Astrocyte (in vitro differentiated cells and primary cell): ENCODE measurements at regions not wholly inside any gene's neighbourhood (a gene's known extent, or its start where the extent isn't known, plus 50 kb on each side); places are given as distances from the start of the nearest gene placed in this dataset.

Source experiments
- DNase-seq: peaks from one replicate; pipeline ENCODE4 v3.0.0-alpha.2; 2010; ENCODE audit warnings: low read depth
- FAIRE-seq: peaks from 2 replicates; lab custom pipeline; 2011; peaks lifted over from hg19 to GRCh38; lab: Jason Lieb, UNC
- H2AFZ ChIP-seq: 2 replicates; pipeline ENCODE4 v1.6.0; 2012; ENCODE audit warnings: low read depth, low read length, inconsistent platforms
- H3K27ac ChIP-seq: 2 replicates; pipeline ENCODE4 v1.5.1; 2011; ENCODE audit warnings: low read depth, low read length, inconsistent platforms
- H3K27me3 ChIP-seq: 2 replicates; pipeline ENCODE4 v1.6.0; 2011; ENCODE audit warnings: low read length, inconsistent platforms; ENCODE audit not compliant: insufficient read depth
- H3K36me3 ChIP-seq: 2 replicates; pipeline ENCODE4 v1.5.1; 2011; ENCODE audit warnings: low read length, inconsistent platforms; ENCODE audit not compliant: insufficient read depth
- H3K4me1 ChIP-seq: 2 replicates; pipeline ENCODE4 v1.5.1; 2011; ENCODE audit warnings: low read length, inconsistent platforms; ENCODE audit not compliant: insufficient read depth
- H3K4me2 ChIP-seq: 2 replicates; pipeline ENCODE4 v1.6.0; 2012; ENCODE audit warnings: low read length, inconsistent platforms
- H3K4me3 ChIP-seq: 2 replicates; pipeline ENCODE4 v1.5.1; 2011; ENCODE audit warnings: low read depth, mild to moderate bottlenecking, low read length, inconsistent platforms; ENCODE audit not compliant: insufficient read depth
- H3K79me2 ChIP-seq: 2 replicates; pipeline ENCODE4 v1.6.0; 2012; ENCODE audit warnings: mild to moderate bottlenecking, low read length, inconsistent platforms; ENCODE audit not compliant: insufficient read depth
- H3K9ac ChIP-seq: 2 replicates; pipeline ENCODE4 v1.6.0; 2012; ENCODE audit warnings: mild to moderate bottlenecking, low read length, inconsistent platforms
- H3K9me3 ChIP-seq: 2 replicates; pipeline ENCODE4 v1.5.1; 2012; ENCODE audit warnings: low read depth, mild to moderate bottlenecking, low read length, inconsistent platforms; ENCODE audit not compliant: insufficient read depth
- H4K20me1 ChIP-seq: 2 replicates; pipeline ENCODE4 v1.6.0; 2012; ENCODE audit warnings: low read length, inconsistent platforms; ENCODE audit not compliant: insufficient read depth
- H3K27ac Mint-ChIP-seq: one replicate; pipeline ENCODE4 v1.8.0; 2021; ENCODE audit warnings: mild to moderate bottlenecking, mixed read lengths; ENCODE audit not compliant: unreplicated experiment
- H3K27me3 Mint-ChIP-seq: one replicate; pipeline ENCODE4 v1.8.0; 2021; ENCODE audit warnings: low read depth, mixed read lengths; ENCODE audit not compliant: unreplicated experiment
- H3K36me3 Mint-ChIP-seq: one replicate; pipeline ENCODE4 v1.8.0; 2021; ENCODE audit warnings: low read depth, mixed read lengths; ENCODE audit not compliant: unreplicated experiment
- H3K4me1 Mint-ChIP-seq: one replicate; pipeline ENCODE4 v1.8.0; 2021; ENCODE audit warnings: low read depth, mixed read lengths; ENCODE audit not compliant: unreplicated experiment
- H3K4me3 Mint-ChIP-seq: one replicate; pipeline ENCODE4 v1.8.0; 2021; ENCODE audit warnings: mild to moderate bottlenecking, moderate library complexity, mixed read lengths; ENCODE audit not compliant: unreplicated experiment
- H3K9me3 Mint-ChIP-seq: one replicate; pipeline ENCODE4 v1.8.0; 2021; ENCODE audit warnings: mild to moderate bottlenecking, mixed read lengths; ENCODE audit not compliant: unreplicated experiment
- CTCF ChIP-seq: IDR thresholded peaks from 2 replicates; pipeline ENCODE4 v1.5.1; 2011; ENCODE audit warnings: low read depth, mild to moderate bottlenecking, inconsistent platforms, low read length, moderate library complexity; ENCODE audit not compliant: insufficient read depth
- EZH2 ChIP-seq: IDR thresholded peaks from 2 replicates; pipeline ENCODE4 v1.6.1; 2012; ENCODE audit warnings: mild to moderate bottlenecking, low read length, inconsistent platforms; ENCODE audit not compliant: insufficient read depth

- Histone ChIP-seq H3K36me3 (no peaks in the 10 kb centered on the region), H3K9me3 (peaks cover 4% of the 10 kb centered on the region), H3K27ac (no peak overlapping the region), H3K4me2 (no peak overlapping the region), H3K27me3 (no peaks in the 10 kb centered on the region), H2AFZ (no peak overlapping the region), H3K4me3 (no peak overlapping the region), H4K20me1 (no peaks in the 10 kb centered on the region), H3K79me2 (no peaks in the 10 kb centered on the region), H3K9ac (no peak overlapping the region), H3K4me1 (no peaks in the 10 kb centered on the region)
- TF ChIP-seq CTCF (no peak), EZH2 (no peak)
- Mint-ChIP-seq H3K36me3 (peaks cover 5% of the 10 kb centered on the region), H3K27me3 (peaks cover 2% of the 10 kb centered on the region), H3K4me1 (no peaks in the 10 kb centered on the region), H3K9me3 (peaks cover 38% of the 10 kb centered on the region), H3K4me3 (no peak overlapping the region), H3K27ac (no peak overlapping the region)
- FAIRE-seq (no peak), DNase-seq (no peak)
These were observed 205.9 kb downstream of the CBLN1 start for GRCh38 chr16:49075709-49076108.

GRCh38 chr16:49068224-49068623 lies 213.4 kb downstream of the CBLN1 start:
- Histone ChIP-seq H3K9ac (no peak overlapping the region), H3K27me3 (no peaks in the 10 kb centered on the region), H3K4me1 (no peaks in the 10 kb centered on the region), H3K4me2 (no peak overlapping the region), H4K20me1 (no peaks in the 10 kb centered on the region), H3K27ac (no peak overlapping the region), H2AFZ (no peak overlapping the region), H3K4me3 (no peak overlapping the region), H3K79me2 (no peaks in the 10 kb centered on the region), H3K36me3 (no peaks in the 10 kb centered on the region), H3K9me3 (no peaks in the 10 kb centered on the region)
- H3K9me3 Mint-ChIP-seq = peaks cover 3% of the 10 kb centered on the region
- peaks cover 2% of the 10 kb centered on the region for H3K27me3 Mint-ChIP-seq
- H3K27ac Mint-ChIP-seq = no peak overlapping the region
- DNase-seq (no peak), FAIRE-seq (no peak)
- H3K4me3 Mint-ChIP-seq = no peak overlapping the region
- H3K4me1 Mint-ChIP-seq = peaks cover 7% of the 10 kb centered on the region
- TF ChIP-seq CTCF = no peak
- no peak for TF ChIP-seq EZH2
- H3K36me3 Mint-ChIP-seq = no peaks in the 10 kb centered on the region

GRCh38 chr16:49067776-49068175 lies 213.9 kb downstream of the CBLN1 start:
- TF ChIP-seq EZH2 (no peak), CTCF (no peak)
- Histone ChIP-seq H3K4me3 (no peak overlapping the region), H4K20me1 (no peaks in the 10 kb centered on the region), H3K4me2 (no peak overlapping the region), H3K27me3 (no peaks in the 10 kb centered on the region), H3K9me3 (no peaks in the 10 kb centered on the region), H3K36me3 (no peaks in the 10 kb centered on the region), H3K9ac (no peak overlapping the region), H2AFZ (no peak overlapping the region), H3K4me1 (no peaks in the 10 kb centered on the region), H3K79me2 (no peaks in the 10 kb centered on the region), H3K27ac (no peak overlapping the region)
- Mint-ChIP-seq H3K9me3 (peaks cover 3% of the 10 kb centered on the region), H3K27ac (no peak overlapping the region), H3K4me3 (no peak overlapping the region), H3K27me3 (peaks cover 5% of the 10 kb centered on the region), H3K36me3 (no peaks in the 10 kb centered on the region), H3K4me1 (peaks cover 7% of the 10 kb centered on the region)
- FAIRE-seq = no peak
- DNase-seq = no peak
